Esophagus squamous epithelium (tissue), 5 donors: ENCODE measurements at regions not wholly inside any gene's neighbourhood (a gene's known extent, or its start where the extent isn't known, plus 50 kb on each side); places are given as distances from the start of the nearest gene placed in this dataset.
A peak's percentile ranks its signal among the peaks of the same experiment; 100 is the strongest.

Experiments
- DNase-seq: peaks from one replicate; lab custom pipeline; 2025; lab: John Stamatoyannopoulos, UW
- H3K27ac ChIP-seq, 4 donors: fragments of 200-600 bp; sonication (generic); one replicate each; pipeline ENCODE4 v1.5.1; 2016 to 2019; ENCODE audit warnings: mild to moderate bottlenecking in 1 of 4
- H3K27me3 ChIP-seq, 4 donors: fragments of 200-600 bp; sonication (generic); 1 replicate in 3 of 4; 2 replicates in 1 of 4; pipeline versions ENCODE4 v1.5.1 to v1.6.0; 2017 to 2021; ENCODE audit warnings: antibody characterized with exemption in 1 of 4
- H3K36me3 ChIP-seq, 3 donors: fragments of 200-600 bp; sonication (generic); one replicate each; pipeline ENCODE4 v1.5.1; 2016 to 2019
- H3K4me1 ChIP-seq, 3 donors: fragments of 200-600 bp; sonication (generic); one replicate each; pipeline ENCODE4 v1.5.1; 2017 to 2019
- H3K4me3 ChIP-seq, 4 donors: fragments of 200-600 bp; sonication (generic); 1 replicate in 3 of 4; 2 replicates in 1 of 4; pipeline ENCODE4 v1.5.1; 2016 to 2019; ENCODE audit warnings: mild to moderate bottlenecking in 2 of 4, moderate library complexity in 1 of 4
- H3K9me3 ChIP-seq, 3 donors: fragments of 200-600 bp; sonication (generic); one replicate each; pipeline ENCODE4 v1.5.1; 2016 to 2019
- CTCF ChIP-seq, 6 experiments: fragments of 450-650 bp in 4 of 6; fragments of 200-600 bp in 2 of 6; sonication (generic) in 2 of 6; IDR thresholded peaks; one replicate each; pipeline ENCODE4 v1.5.1; 2016 to 2019; ENCODE audit warnings: antibody characterized with exemption in 6 of 6, mild to moderate bottlenecking in 4 of 6, moderate library complexity in 4 of 6
- POLR2A ChIP-seq, 4 donors: fragments of 450-650 bp; IDR thresholded peaks; one replicate each; pipeline ENCODE4 v1.6.1; 2017; ENCODE audit warnings: antibody characterized with exemption in 4 of 4, mild to moderate bottlenecking in 4 of 4, moderate library complexity in 3 of 4
- WGBS, 2 donors: methylation state at CpG; one replicate each; pipeline ENCODE4 v1.1.5; 2018; 5-methylcytosine and 5-hydroxymethylcytosine counted together
- intact Hi-C: fragments of 100-400 bp; cut with DNase I; formaldehyde crosslinking; loops from one replicate; pipeline ENCODE4 v1.15.0; 2022
- donor health status: DM: yes; HTN: yes; CAD: no.

- Histone ChIP-seq H3K27ac (no peak overlapping the region), H3K4me3 (no peak overlapping the region), H3K9me3 (no peaks in the 10 kb centered on the region), H3K4me1 (peaks cover 0 to 4% (median 3%) of the 10 kb centered on the region in 3 donors), H3K27me3 (no peaks in the 10 kb centered on the region), H3K36me3 (no peaks in the 10 kb centered on the region)
- no peak for DNase-seq
- no peak for TF ChIP-seq CTCF (IDR thresholded peaks at IDR 0.05)
- TF ChIP-seq POLR2A (IDR thresholded peaks at IDR 0.05), result no peak
- intact Hi-C loops, result no loop called here
Measured at GRCh38 chr2:143960177-143960576, 559.7 kb downstream of the ZEB2 start.

- Histone ChIP-seq H3K4me1 (peaks cover 0 to 9% (median 3%) of the 10 kb centered on the region in 3 donors), H3K27me3 (no peaks in the 10 kb centered on the region), H3K27ac (no peak overlapping the region), H3K4me3 (no peak overlapping the region), H3K36me3 (no peaks in the 10 kb centered on the region), H3K9me3 (no peaks in the 10 kb centered on the region)
- TF ChIP-seq CTCF (IDR thresholded peaks at IDR 0.05) (no peak), POLR2A (IDR thresholded peaks at IDR 0.05) (no peak)
- 65 to 85% methylated on average over 5 of the region's 5 CpGs for WGBS, 2 donors
- intact Hi-C loops, result no loop called here
- DNase-seq, result no peak
Measured at GRCh38 chr2:143957321-143957720, 562.6 kb downstream of the ZEB2 start.

GRCh38 chr2:143955401-143956065 is 564.4 kb downstream of the ZEB2 start:
- no peak for DNase-seq
- 82 to 86% methylated on average over 2 of the region's 2 CpGs for WGBS, 2 donors
- TF ChIP-seq POLR2A (IDR thresholded peaks at IDR 0.05), result no peak
- Histone ChIP-seq H3K27me3 (no peaks in the 10 kb centered on the region), H3K4me1 (peaks cover 0 to 9% (median 3%) of the 10 kb centered on the region in 3 donors), H3K9me3 (no peaks in the 10 kb centered on the region), H3K36me3 (no peaks in the 10 kb centered on the region), H3K27ac (peak overlapping the region in 3 of 4 donors; percentile 30 to 55 (median 41)), H3K4me3 (no peak overlapping the region)
- intact Hi-C loops, result no loop called here

- intact Hi-C loops, result no loop called here
- TF ChIP-seq CTCF (IDR thresholded peaks at IDR 0.05) (no peak), POLR2A (IDR thresholded peaks at IDR 0.05) (no peak)
- H3K4me3 ChIP-seq, result no peak overlapping the region
- H3K27ac ChIP-seq, result peak overlapping the region in 3 of 4 donors; percentile 30 to 55 (median 41)
- WGBS, 2 donors, result 78 to 94% methylated on average over 2 of the region's 2 CpGs
- DNase-seq, result no peak
- H3K9me3 ChIP-seq, result no peaks in the 10 kb centered on the region
- H3K4me1 ChIP-seq, result peaks cover 0 to 9% (median 3%) of the 10 kb centered on the region in 3 donors
- H3K36me3 ChIP-seq, result no peaks in the 10 kb centered on the region
- H3K27me3 ChIP-seq, result no peaks in the 10 kb centered on the region
Measured at GRCh38 chr2:143954844-143955243, 565.1 kb downstream of the ZEB2 start.

- intact Hi-C loops, result no loop called here
- Histone ChIP-seq H3K4me3 (no peak overlapping the region), H3K27ac (peak overlapping the region in 2 of 4 donors; percentile 42 to 46), H3K4me1 (peaks cover 0 to 9% (median 3%) of the 10 kb centered on the region in 3 donors), H3K36me3 (no peaks in the 10 kb centered on the region), H3K9me3 (no peaks in the 10 kb centered on the region), H3K27me3 (no peaks in the 10 kb centered on the region)
- TF ChIP-seq CTCF (IDR thresholded peaks at IDR 0.05) (no peak), POLR2A (IDR thresholded peaks at IDR 0.05) (no peak)
- WGBS, 2 donors, result 60 to 64% methylated on average over 4 of the region's 4 CpGs
- DNase-seq, result no peak
Measured at GRCh38 chr2:143954186-143954585, 565.7 kb downstream of the ZEB2 start.
